Neuronal stem cell (in vitro differentiated cells): ENCODE measurements at regions not wholly inside any gene's neighbourhood (a gene's known extent, or its start where the extent isn't known, plus 50 kb on each side); places are given as distances from the start of the nearest gene placed in this dataset.

Experiments
- DNase-seq: peaks from one replicate; pipeline ENCODE4 v3.0.0-alpha.2; 2013; ENCODE audit warnings: low spot score
- H2AFZ ChIP-seq: one replicate; pipeline ENCODE4 v1.6.1; 2013; ENCODE audit warnings: mild to moderate bottlenecking, low read length, inconsistent platforms
- H2AK5ac ChIP-seq: 2 replicates; pipeline ENCODE4 v1.6.1; 2013; ENCODE audit warnings: low read depth, mild to moderate bottlenecking, inconsistent platforms, low read length, moderate library complexity, mixed read lengths
- H2BK120ac ChIP-seq: 2 replicates; pipeline ENCODE4 v1.6.1; 2013; ENCODE audit warnings: low read depth, mild to moderate bottlenecking, inconsistent platforms, low read length, moderate library complexity, mixed read lengths
- H2BK12ac ChIP-seq: one replicate; pipeline ENCODE4 v1.6.1; 2013; ENCODE audit warnings: low read length, inconsistent platforms
- H2BK15ac ChIP-seq: 2 replicates; pipeline ENCODE4 v1.6.1; 2013; ENCODE audit warnings: mild to moderate bottlenecking, low read length, inconsistent platforms, mixed read lengths
- H2BK5ac ChIP-seq: one replicate; pipeline ENCODE4 v1.6.1; 2013; ENCODE audit warnings: inconsistent platforms, mild to moderate bottlenecking, low read length, moderate library complexity
- H3K14ac ChIP-seq: one replicate; pipeline ENCODE4 v1.6.1; 2013; ENCODE audit warnings: low read length, inconsistent platforms
- H3K18ac ChIP-seq: 2 replicates; pipeline ENCODE4 v1.6.1; 2013; ENCODE audit warnings: low read length, inconsistent platforms
- H3K23ac ChIP-seq: 2 replicates; pipeline ENCODE4 v1.6.1; 2013; ENCODE audit warnings: low read depth, mild to moderate bottlenecking, mixed read lengths, low read length, inconsistent platforms; ENCODE audit not compliant: poor library complexity
- H3K27ac ChIP-seq: replicated peaks from 3 replicates; pipeline ENCODE4 v1.5.1; 2013; ENCODE audit warnings: low read length, inconsistent platforms
- H3K27me3 ChIP-seq, 3 experiments: 2 replicates each; pipeline ENCODE4 v1.6.1; 2013; ENCODE audit warnings: low read length in 3 of 3, mild to moderate bottlenecking in 2 of 3, inconsistent platforms in 1 of 3, low read depth in 1 of 3, mixed read lengths in 1 of 3, moderate library complexity in 1 of 3; ENCODE audit not compliant: control insufficient read depth in 3 of 3, insufficient read depth in 3 of 3
- H3K36me3 ChIP-seq, 2 donors: replicated peaks in 1 of 2; 2 replicates each; pipeline ENCODE4 v1.6.1; 2013; ENCODE audit warnings: low read length in 2 of 2; ENCODE audit not compliant: control insufficient read depth in 2 of 2, insufficient read depth in 2 of 2
- H3K4ac ChIP-seq: 2 replicates; pipeline ENCODE4 v1.6.1; 2013; ENCODE audit warnings: inconsistent platforms, mild to moderate bottlenecking, low read length, moderate library complexity
- H3K4me1 ChIP-seq, 2 donors: 1 replicate in 1 of 2; 2 replicates in 1 of 2; pipeline ENCODE4 v1.6.1; 2013; ENCODE audit warnings: low read length in 2 of 2, low read depth in 1 of 2; ENCODE audit not compliant: control insufficient read depth in 2 of 2, insufficient read depth in 1 of 2
- H3K4me2 ChIP-seq: one replicate; pipeline ENCODE4 v1.6.1; 2013; ENCODE audit warnings: mild to moderate bottlenecking, low read length, inconsistent platforms; ENCODE audit not compliant: insufficient read depth, poor library complexity, severe bottlenecking
- H3K4me3 ChIP-seq, 2 donors: 2 replicates each; pipeline ENCODE4 v1.5.1; 2013; ENCODE audit warnings: low read length in 2 of 2, mild to moderate bottlenecking in 2 of 2, inconsistent platforms in 1 of 2, moderate library complexity in 1 of 2
- H3K79me1 ChIP-seq: one replicate; pipeline ENCODE4 v1.6.1; 2013; ENCODE audit warnings: low read depth, mild to moderate bottlenecking, inconsistent platforms, low read length, moderate library complexity
- H3K9ac ChIP-seq: one replicate; pipeline ENCODE4 v1.6.1; 2013; ENCODE audit warnings: mild to moderate bottlenecking, low read depth, low read length, inconsistent platforms; ENCODE audit not compliant: poor library complexity
- H3K9me3 ChIP-seq, 2 donors: replicated peaks in 1 of 2; 2 replicates each; pipeline versions ENCODE3 to v1.6.1; 2013; ENCODE audit warnings: low read length in 2 of 2, mild to moderate bottlenecking in 2 of 2, inconsistent platforms in 1 of 2, low read depth in 1 of 2, mixed read lengths in 1 of 2, moderate library complexity in 1 of 2; ENCODE audit not compliant: control insufficient read depth in 2 of 2, insufficient read depth in 1 of 2
- H4K8ac ChIP-seq: one replicate; pipeline ENCODE4 v1.6.1; 2013; ENCODE audit warnings: low read depth, mild to moderate bottlenecking, inconsistent platforms, low read length, moderate library complexity
- H4K91ac ChIP-seq: one replicate; pipeline ENCODE4 v1.6.1; 2013; ENCODE audit warnings: low read length, low read depth, mild to moderate bottlenecking, inconsistent platforms; ENCODE audit not compliant: poor library complexity
- WGBS, 2 donors: extraction: QIAGEN DNeasy Blood & Tissue Kit; methylation state at CpG; one replicate each; pipeline ENCODE4 v1.1.7; 2013; ENCODE audit warnings: missing lambda C conversion rate in 2 of 2, mixed read lengths in 1 of 2; ENCODE audit not compliant: insufficient read length in 2 of 2, insufficient replicate concordance in 1 of 2; ENCODE audit errors: extremely low coverage in 2 of 2; 5-methylcytosine and 5-hydroxymethylcytosine counted together

DNA sequence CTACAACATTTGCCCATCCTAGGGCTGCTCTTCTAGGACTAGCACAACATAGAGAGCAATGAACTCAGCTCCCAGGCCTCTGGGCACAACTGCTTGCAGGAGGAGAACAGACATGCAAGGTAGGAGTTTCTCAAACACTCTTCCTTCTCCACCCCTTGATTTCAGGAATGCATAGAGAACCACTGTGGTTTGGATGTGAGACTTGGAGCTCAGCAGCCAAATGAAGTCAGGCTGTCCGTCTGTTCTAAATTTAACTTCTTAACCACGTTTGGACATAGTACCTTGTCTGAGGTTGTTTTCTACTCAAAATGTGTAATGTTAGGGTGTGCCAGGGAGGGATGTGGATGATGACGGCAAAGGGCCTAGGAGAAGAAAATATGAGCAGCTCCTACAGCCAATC, 515.1 kb upstream of the TNC start:
- no peak overlapping the region for H3K4me3 ChIP-seq
- H3K14ac ChIP-seq: no peak overlapping the region
- peaks cover 7 to 16% of the 10 kb centered on the region in 2 donors for H3K4me1 ChIP-seq
- no peak overlapping the region for H3K18ac ChIP-seq
- no peaks in the 10 kb centered on the region for H3K79me1 ChIP-seq
- H3K4ac ChIP-seq: no peak overlapping the region
- no peaks in the 10 kb centered on the region for H3K9me3 ChIP-seq
- no peak overlapping the region for H3K23ac ChIP-seq
- WGBS, 2 donors: no CpG with 5 or more reads among the region's 3 CpGs
- H3K36me3 ChIP-seq: no peaks in the 10 kb centered on the region
- no peak overlapping the region for H3K9ac ChIP-seq
- no peak overlapping the region for H2BK120ac ChIP-seq
- H2AK5ac ChIP-seq: peak overlapping the region; percentile 43
- H4K8ac ChIP-seq: no peak overlapping the region
- no peak overlapping the region for H4K91ac ChIP-seq
- peak overlapping the region; percentile 40 for H2BK15ac ChIP-seq
- H2BK5ac ChIP-seq: no peak overlapping the region
- no peak overlapping the region for H2AFZ ChIP-seq
- H3K27ac ChIP-seq: no peak overlapping the region
- H2BK12ac ChIP-seq: peak overlapping the region; percentile 30
- no peak overlapping the region for H3K4me2 ChIP-seq
- H3K27me3 ChIP-seq: no peaks in the 10 kb centered on the region
- no peak for DNase-seq

DNA sequence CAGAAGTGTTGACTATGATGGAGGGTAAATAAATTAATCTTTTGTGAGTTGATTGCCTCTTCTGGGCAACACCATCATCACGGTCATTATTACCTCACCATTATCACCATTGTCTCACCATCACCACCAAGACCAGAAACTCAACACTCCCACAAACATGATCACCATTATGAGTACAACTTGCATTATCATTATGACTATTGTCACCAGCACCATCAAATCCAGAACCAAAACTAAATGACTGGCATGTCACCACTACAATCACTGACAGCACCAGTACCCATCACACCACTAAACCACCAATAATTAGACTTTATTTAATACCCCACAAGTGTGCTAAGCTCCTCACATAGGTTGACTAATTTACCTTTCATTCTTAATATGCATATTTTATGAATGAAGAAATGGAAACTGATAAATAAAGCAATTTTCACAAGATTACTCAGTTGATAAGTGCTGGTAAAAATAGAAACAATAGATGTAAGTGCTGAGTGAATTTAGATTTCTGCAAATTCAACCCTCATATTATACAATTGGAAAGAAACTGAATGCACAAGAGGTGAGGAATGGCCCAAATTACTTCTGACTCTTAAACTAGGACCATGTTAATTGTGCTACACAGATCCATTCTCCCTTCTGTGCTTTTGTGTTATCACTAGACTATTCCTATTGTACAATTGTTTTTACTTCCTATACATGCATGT, 517.8 kb upstream of the PAPPA start:
- WGBS, 2 donors: no CpG with 5 or more reads among the region's 1 CpG

DNA sequence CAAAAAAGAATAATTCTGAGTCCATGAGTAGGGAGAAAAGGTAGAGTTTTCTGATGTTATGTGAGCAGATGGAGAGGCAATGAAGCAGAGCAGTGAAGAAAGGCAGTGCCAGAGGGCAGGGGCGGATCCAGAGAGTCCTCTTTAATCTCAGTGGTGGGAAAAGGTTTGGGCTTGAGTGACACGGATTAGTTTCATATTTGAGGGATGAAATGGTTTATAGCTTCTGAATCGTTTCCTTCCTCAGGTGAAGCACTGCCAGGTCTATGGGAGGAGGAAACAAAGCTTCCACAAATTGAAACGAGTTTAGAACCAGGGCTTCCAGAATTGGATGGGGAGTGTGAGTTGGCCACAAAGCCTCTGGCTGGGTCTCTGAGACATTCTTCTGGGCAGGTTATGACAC, 517.0 kb upstream of the PAPPA start:
- Histone ChIP-seq H2BK15ac (no peak overlapping the region), H3K27me3 (no peaks in the 10 kb centered on the region), H3K36me3 (no peaks in the 10 kb centered on the region), H3K9me3 (no peaks in the 10 kb centered on the region), H3K4me3 (no peak overlapping the region), H3K18ac (no peak overlapping the region), H2AFZ (no peak overlapping the region), H4K91ac (no peak overlapping the region), H3K9ac (no peak overlapping the region), H3K4me1 (peaks cover 0 to 4% of the 10 kb centered on the region in 2 donors), H2BK5ac (no peak overlapping the region), H3K14ac (no peak overlapping the region), H3K27ac (no peak overlapping the region), H2BK12ac (no peak overlapping the region), H2BK120ac (no peak overlapping the region), H4K8ac (no peak overlapping the region), H3K23ac (no peak overlapping the region), H3K4me2 (no peak overlapping the region), H3K79me1 (no peaks in the 10 kb centered on the region), H3K4ac (no peak overlapping the region), H2AK5ac (no peak overlapping the region)
- DNase-seq: no peak
- no CpG with 5 or more reads among the region's 4 CpGs for WGBS, 2 donors

More for the DNA sequence above, 517.8 kb upstream of the PAPPA start:
- Histone ChIP-seq H2BK15ac (no peak overlapping the region), H3K9ac (no peak overlapping the region), H3K9me3 (no peaks in the 10 kb centered on the region), H2BK12ac (no peak overlapping the region), H3K23ac (no peak overlapping the region), H3K36me3 (no peaks in the 10 kb centered on the region), H3K4me3 (no peak overlapping the region), H4K8ac (no peak overlapping the region), H3K4ac (no peak overlapping the region), H3K4me2 (no peak overlapping the region), H2AFZ (no peak overlapping the region), H3K27ac (no peak overlapping the region), H2AK5ac (no peak overlapping the region), H3K14ac (no peak overlapping the region), H4K91ac (no peak overlapping the region), H3K79me1 (no peaks in the 10 kb centered on the region), H3K4me1 (peaks cover 0 to 4% of the 10 kb centered on the region in 2 donors), H2BK5ac (no peak overlapping the region), H3K18ac (no peak overlapping the region), H3K27me3 (no peaks in the 10 kb centered on the region), H2BK120ac (no peak overlapping the region)
- no peak for DNase-seq

DNA sequence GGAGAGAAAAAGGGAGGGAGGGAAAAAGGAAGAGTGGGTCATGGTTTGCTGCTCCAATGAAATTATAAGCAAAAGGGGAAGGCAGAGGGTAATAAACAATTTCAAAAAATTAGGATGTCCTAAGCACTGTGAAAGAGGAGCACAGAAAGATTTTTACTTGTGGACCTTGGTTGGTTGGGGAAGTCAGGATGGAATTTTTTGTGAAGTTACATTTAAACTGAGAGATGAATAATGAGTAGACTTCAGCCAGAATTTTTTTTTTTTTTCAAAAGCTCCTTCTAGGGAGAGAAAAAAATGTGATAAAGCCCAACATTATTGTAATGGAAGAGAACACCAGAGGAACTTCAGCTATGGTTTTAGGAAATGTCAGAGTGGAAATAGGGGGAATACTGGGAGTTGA, 515.9 kb upstream of the PAPPA start:
- Histone ChIP-seq H3K27me3 (no peaks in the 10 kb centered on the region), H2AFZ (no peak overlapping the region), H3K4me2 (no peak overlapping the region), H3K4me3 (no peak overlapping the region), H3K23ac (no peak overlapping the region), H2BK12ac (no peak overlapping the region), H3K14ac (no peak overlapping the region), H2AK5ac (no peak overlapping the region), H3K27ac (no peak overlapping the region), H3K4me1 (peaks cover 0 to 4% of the 10 kb centered on the region in 2 donors), H3K18ac (no peak overlapping the region), H3K79me1 (no peaks in the 10 kb centered on the region), H2BK15ac (no peak overlapping the region), H2BK120ac (no peak overlapping the region), H4K91ac (no peak overlapping the region), H4K8ac (no peak overlapping the region), H3K9ac (no peak overlapping the region), H3K4ac (no peak overlapping the region), H3K9me3 (no peaks in the 10 kb centered on the region), H2BK5ac (no peak overlapping the region), H3K36me3 (no peaks in the 10 kb centered on the region)
- DNase-seq: no peak
